Tibial nerve (tissue), 4 donors: ENCODE measurements at regions not wholly inside any gene's neighbourhood (a gene's known extent, or its start where the extent isn't known, plus 50 kb on each side); places are given as distances from the start of the nearest gene placed in this dataset.

Experiments used
- DNase-seq, 2 donors: peaks; one replicate each; pipeline ENCODE4 v3.0.0-alpha.2; 2019; ENCODE audit warnings: low spot score in 2 of 2
- H3K27ac ChIP-seq, 4 donors: fragments of 200-600 bp; sonication (generic) in 3 of 4; one replicate each; pipeline ENCODE4 v1.5.1; 2017 to 2019; ENCODE audit warnings: mild to moderate bottlenecking in 1 of 4
- H3K27me3 ChIP-seq, 2 donors: fragments of 200-600 bp; sonication (generic) in 1 of 2; one replicate each; pipeline versions ENCODE4 v1.5.1 to v1.6.0; 2017 to 2019
- H3K36me3 ChIP-seq, 3 donors: fragments of 200-600 bp; sonication (generic); one replicate each; pipeline ENCODE4 v1.5.1; 2018 to 2019
- H3K4me1 ChIP-seq, 4 donors: fragments of 200-600 bp; sonication (generic) in 3 of 4; one replicate each; pipeline ENCODE4 v1.5.1; 2017 to 2019
- H3K4me3 ChIP-seq, 4 donors: fragments of 200-600 bp; sonication (generic) in 3 of 4; one replicate each; pipeline ENCODE4 v1.5.1; 2017 to 2019; ENCODE audit warnings: mild to moderate bottlenecking in 1 of 4, moderate library complexity in 1 of 4
- H3K9me3 ChIP-seq, 4 donors: fragments of 200-600 bp; sonication (generic) in 3 of 4; one replicate each; pipeline ENCODE4 v1.5.1; 2017 to 2019
- CTCF ChIP-seq, 5 experiments: fragments of 200-600 bp in 3 of 5; fragments of 450-650 bp in 2 of 5; sonication (generic) in 3 of 5; IDR thresholded peaks; one replicate each; pipeline ENCODE4 v1.5.1; 2016 to 2019; ENCODE audit warnings: antibody characterized with exemption in 5 of 5, mild to moderate bottlenecking in 3 of 5, moderate library complexity in 2 of 5
- EP300 ChIP-seq, 2 donors: sonication (generic); formaldehyde crosslinking; IDR thresholded peaks; one replicate each; pipeline ENCODE4 v1.6.1; 2017; ENCODE audit warnings: antibody characterized with exemption in 2 of 2, mild to moderate bottlenecking in 1 of 2
- POLR2A ChIP-seq, 2 donors: fragments of 450-650 bp; IDR thresholded peaks; one replicate each; pipeline ENCODE4 v1.6.1; 2017; ENCODE audit warnings: antibody characterized with exemption in 2 of 2, mild to moderate bottlenecking in 2 of 2, moderate library complexity in 2 of 2
- WGBS, 2 donors: methylation state at CpG; one replicate each; pipeline ENCODE4 v1.1.5; 2018; 5-methylcytosine and 5-hydroxymethylcytosine counted together

- Histone ChIP-seq H3K4me1 (no peaks in the 10 kb centered on the region), H3K9me3 (no peaks in the 10 kb centered on the region), H3K27me3 (no peaks in the 10 kb centered on the region), H3K27ac (no peak overlapping the region), H3K36me3 (no peaks in the 10 kb centered on the region), H3K4me3 (no peak overlapping the region)
- no peak for DNase-seq
- WGBS, 2 donors, result 52 to 59% methylated on average over 7 of the region's 7 CpGs
- no peak for TF ChIP-seq POLR2A (IDR thresholded peaks at IDR 0.05)
- TF ChIP-seq CTCF (IDR thresholded peaks at IDR 0.05), result no peak
- TF ChIP-seq EP300 (IDR thresholded peaks at IDR 0.05), result no peak
Observed at GRCh38 chr3:178291574-178292370, 244.5 kb upstream of the KCNMB2 start.

GRCh38 chr3:178295292-178295912, 240.8 kb upstream of the KCNMB2 start:
- peak in 1 of 2 donors; percentile 21 for DNase-seq
- no peak for TF ChIP-seq CTCF (IDR thresholded peaks at IDR 0.05)
- TF ChIP-seq EP300 (IDR thresholded peaks at IDR 0.05), result peak in 1 of 2 donors; percentile 42
- no peak for TF ChIP-seq POLR2A (IDR thresholded peaks at IDR 0.05)
- Histone ChIP-seq H3K9me3 (no peaks in the 10 kb centered on the region), H3K27me3 (no peaks in the 10 kb centered on the region), H3K36me3 (no peaks in the 10 kb centered on the region), H3K4me1 (no peaks in the 10 kb centered on the region), H3K4me3 (no peak overlapping the region), H3K27ac (no peak overlapping the region)
- 76 to 82% methylated on average over 2 of the region's 2 CpGs for WGBS, 2 donors

- H3K4me1 ChIP-seq, result no peaks in the 10 kb centered on the region
- H3K4me3 ChIP-seq, result no peak overlapping the region
- TF ChIP-seq CTCF (IDR thresholded peaks at IDR 0.05) (no peak), EP300 (IDR thresholded peaks at IDR 0.05) (peak in 1 of 2 donors; percentile 28)
- DNase-seq, result no peak
- no peaks in the 10 kb centered on the region for H3K27me3 ChIP-seq
- no peaks in the 10 kb centered on the region for H3K9me3 ChIP-seq
- 65 to 71% methylated on average over 1 of the region's 1 CpG for WGBS, 2 donors
- H3K27ac ChIP-seq, result no peak overlapping the region
- no peaks in the 10 kb centered on the region for H3K36me3 ChIP-seq
Observed at GRCh38 chr3:178297199-178297598, 239.0 kb upstream of the KCNMB2 start.

- Histone ChIP-seq H3K4me1 (no peaks in the 10 kb centered on the region), H3K27ac (no peak overlapping the region), H3K4me3 (no peak overlapping the region), H3K36me3 (no peaks in the 10 kb centered on the region), H3K9me3 (no peaks in the 10 kb centered on the region), H3K27me3 (no peaks in the 10 kb centered on the region)
- DNase-seq, result no peak
- TF ChIP-seq EP300 (IDR thresholded peaks at IDR 0.05), result no peak
- TF ChIP-seq POLR2A (IDR thresholded peaks at IDR 0.05), result no peak
- no peak for TF ChIP-seq CTCF (IDR thresholded peaks at IDR 0.05)
- 61 to 80% methylated on average over 8 of the region's 8 CpGs for WGBS, 2 donors
Observed at GRCh38 chr3:178297740-178298139, 238.5 kb upstream of the KCNMB2 start.

GRCh38 chr3:178300441-178300959, 235.7 kb upstream of the KCNMB2 start:
- no peaks in the 10 kb centered on the region for H3K9me3 ChIP-seq
- no peak for DNase-seq
- H3K36me3 ChIP-seq, result no peaks in the 10 kb centered on the region
- H3K27me3 ChIP-seq, result no peaks in the 10 kb centered on the region
- 66 to 75% methylated on average over 4 of the region's 4 CpGs for WGBS, 2 donors
- TF ChIP-seq CTCF (IDR thresholded peaks at IDR 0.05) (no peak), EP300 (IDR thresholded peaks at IDR 0.05) (no peak), POLR2A (IDR thresholded peaks at IDR 0.05) (no peak)
- no peaks in the 10 kb centered on the region for H3K4me1 ChIP-seq
- H3K4me3 ChIP-seq, result no peak overlapping the region
- H3K27ac ChIP-seq, result no peak overlapping the region
